Smooth muscle cell (in vitro differentiated cells): ENCODE measurements at regions not wholly inside any gene's neighbourhood (a gene's known extent, or its start where the extent isn't known, plus 50 kb on each side); places are given as distances from the start of the nearest gene placed in this dataset.

Experiments
- DNase-seq: peaks from one replicate; lab custom pipeline; 2025; ENCODE audit not compliant: unreplicated experiment; lab: John Stamatoyannopoulos, UW
- H2AFZ ChIP-seq: fragments of 200-600 bp; sonication (generic); 2 replicates; pipeline ENCODE4 v1.6.0; 2016; ENCODE audit warnings: antibody characterized with exemption, low read depth, mild to moderate bottlenecking
- H3F3A ChIP-seq: fragments of 200-600 bp; sonication (generic); 2 replicates; pipeline ENCODE4 v1.6.0; 2017; ENCODE audit warnings: antibody characterized with exemption, low read depth
- H3K27ac ChIP-seq: fragments of 200-600 bp; sonication (generic); 2 replicates; pipeline ENCODE4 v1.5.1; 2016; ENCODE audit warnings: low read depth, mild to moderate bottlenecking
- H3K27me3 ChIP-seq: fragments of 200-600 bp; sonication (generic); 2 replicates; pipeline ENCODE4 v1.6.1; 2016; ENCODE audit warnings: low read depth, mild to moderate bottlenecking
- H3K36me3 ChIP-seq: fragments of 200-600 bp; sonication (generic); 2 replicates; pipeline ENCODE4 v1.5.1; 2016; ENCODE audit warnings: low read depth
- H3K4me1 ChIP-seq: fragments of 200-600 bp; sonication (generic); 2 replicates; pipeline ENCODE4 v1.5.1; 2016; ENCODE audit warnings: low read depth
- H3K4me2 ChIP-seq: fragments of 200-600 bp; sonication (generic); 2 replicates; pipeline ENCODE4 v1.6.0; 2016; ENCODE audit warnings: mild to moderate bottlenecking
- H3K4me3 ChIP-seq: fragments of 200-600 bp; sonication (generic); 2 replicates; pipeline ENCODE4 v1.5.1; 2016; ENCODE audit warnings: mild to moderate bottlenecking
- H3K79me2 ChIP-seq: fragments of 200-600 bp; sonication (generic); 2 replicates; pipeline ENCODE4 v1.6.0; 2016; ENCODE audit warnings: low read depth, mild to moderate bottlenecking
- H3K9ac ChIP-seq: fragments of 200-600 bp; sonication (generic); 2 replicates; pipeline ENCODE4 v1.6.0; 2016; ENCODE audit warnings: low read depth
- H3K9me3 ChIP-seq: fragments of 200-600 bp; sonication (generic); replicated peaks from 2 replicates; pipeline ENCODE4 v1.5.1; 2016; ENCODE audit warnings: low read depth
- H4K20me1 ChIP-seq: fragments of 200-600 bp; sonication (generic); 2 replicates; pipeline ENCODE4 v1.6.0; 2016; ENCODE audit warnings: low read depth
- WGBS: methylation state at CpG from one replicate; pipeline ENCODE4 v1.1.7; 2016; ENCODE audit warnings: low lambda C conversion rate; 5-methylcytosine and 5-hydroxymethylcytosine counted together
- TF ChIP-seq, protein P1 (sequence below): fragments of 200-600 bp; sonication (generic); IDR thresholded peaks from 2 replicates; pipeline ENCODE4 v1.5.1; 2017; ENCODE audit warnings: borderline replicate concordance, mild to moderate bottlenecking, antibody characterized with exemption; ENCODE audit not compliant: insufficient read depth, poor library complexity, severe bottlenecking

- H2AFZ ChIP-seq, result no peak overlapping the region
- no peaks in the 10 kb centered on the region for H3K27me3 ChIP-seq
- H3K9me3 ChIP-seq, result no peaks in the 10 kb centered on the region
- peaks cover 17% of the 10 kb centered on the region for H3F3A ChIP-seq
- no peak overlapping the region for H3K9ac ChIP-seq
- peaks cover 3% of the 10 kb centered on the region for H3K4me1 ChIP-seq
- TF ChIP-seq, protein P1, sequence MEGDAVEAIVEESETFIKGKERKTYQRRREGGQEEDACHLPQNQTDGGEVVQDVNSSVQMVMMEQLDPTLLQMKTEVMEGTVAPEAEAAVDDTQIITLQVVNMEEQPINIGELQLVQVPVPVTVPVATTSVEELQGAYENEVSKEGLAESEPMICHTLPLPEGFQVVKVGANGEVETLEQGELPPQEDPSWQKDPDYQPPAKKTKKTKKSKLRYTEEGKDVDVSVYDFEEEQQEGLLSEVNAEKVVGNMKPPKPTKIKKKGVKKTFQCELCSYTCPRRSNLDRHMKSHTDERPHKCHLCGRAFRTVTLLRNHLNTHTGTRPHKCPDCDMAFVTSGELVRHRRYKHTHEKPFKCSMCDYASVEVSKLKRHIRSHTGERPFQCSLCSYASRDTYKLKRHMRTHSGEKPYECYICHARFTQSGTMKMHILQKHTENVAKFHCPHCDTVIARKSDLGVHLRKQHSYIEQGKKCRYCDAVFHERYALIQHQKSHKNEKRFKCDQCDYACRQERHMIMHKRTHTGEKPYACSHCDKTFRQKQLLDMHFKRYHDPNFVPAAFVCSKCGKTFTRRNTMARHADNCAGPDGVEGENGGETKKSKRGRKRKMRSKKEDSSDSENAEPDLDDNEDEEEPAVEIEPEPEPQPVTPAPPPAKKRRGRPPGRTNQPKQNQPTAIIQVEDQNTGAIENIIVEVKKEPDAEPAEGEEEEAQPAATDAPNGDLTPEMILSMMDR, result no peak
- no peaks in the 10 kb centered on the region for H4K20me1 ChIP-seq
- H3K36me3 ChIP-seq, result no peaks in the 10 kb centered on the region
- H3K27ac ChIP-seq, result no peak overlapping the region
- no peak overlapping the region for H3K4me3 ChIP-seq
- H3K79me2 ChIP-seq, result no peaks in the 10 kb centered on the region
- no peak overlapping the region for H3K4me2 ChIP-seq
- DNase-seq, result no peak
- 81% methylated on average over 1 of the region's 1 CpG for WGBS
These were observed 307.6 kb downstream of the SPRY2 start for GRCh38 chr13:80033286-80033685.

GRCh38 chr13:80030491-80030890 lies 310.4 kb downstream of the SPRY2 start:
- no peaks in the 10 kb centered on the region for H3F3A ChIP-seq
- TF ChIP-seq, protein P1, result no peak
- DNase-seq, result no peak
- no peak overlapping the region for H3K27ac ChIP-seq
- H3K9ac ChIP-seq, result no peak overlapping the region
- H3K27me3 ChIP-seq, result no peaks in the 10 kb centered on the region
- H3K36me3 ChIP-seq, result no peaks in the 10 kb centered on the region
- H3K4me3 ChIP-seq, result no peak overlapping the region
- no peaks in the 10 kb centered on the region for H3K79me2 ChIP-seq
- H3K9me3 ChIP-seq, result no peaks in the 10 kb centered on the region
- WGBS, result 48% methylated on average over 3 of the region's 3 CpGs
- no peaks in the 10 kb centered on the region for H4K20me1 ChIP-seq
- no peak overlapping the region for H2AFZ ChIP-seq
- no peaks in the 10 kb centered on the region for H3K4me1 ChIP-seq
- no peak overlapping the region for H3K4me2 ChIP-seq

DNA sequence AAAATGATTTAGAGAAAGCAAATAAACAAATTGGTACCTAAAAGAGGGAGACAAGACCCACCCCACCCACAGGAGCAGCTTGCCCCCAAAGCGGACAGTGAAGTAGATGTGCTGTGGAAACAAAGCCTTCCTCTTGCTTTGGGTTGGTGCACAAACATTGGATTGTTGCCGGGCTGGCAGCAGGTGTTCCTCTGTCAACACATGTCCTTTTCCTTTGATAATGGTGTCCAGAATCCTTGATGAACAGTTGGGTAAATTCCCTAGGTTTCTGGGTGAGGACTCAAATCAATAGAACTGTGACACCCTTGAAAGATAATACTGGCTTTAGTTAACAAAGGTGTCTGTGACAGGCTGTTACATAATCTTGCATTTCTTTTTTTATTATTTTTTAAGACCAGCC lies 311.8 kb downstream of the SPRY2 start:
- Histone ChIP-seq H2AFZ (no peak overlapping the region), H3K27me3 (no peaks in the 10 kb centered on the region), H3K4me3 (no peak overlapping the region), H3K79me2 (no peaks in the 10 kb centered on the region), H3K4me1 (no peaks in the 10 kb centered on the region), H3K4me2 (no peak overlapping the region), H3F3A (no peaks in the 10 kb centered on the region), H3K9ac (no peak overlapping the region), H4K20me1 (no peaks in the 10 kb centered on the region), H3K27ac (no peak overlapping the region), H3K9me3 (no peaks in the 10 kb centered on the region), H3K36me3 (no peaks in the 10 kb centered on the region)
- WGBS, result 100% methylated on average over 2 of the region's 2 CpGs
- TF ChIP-seq, protein P1, result no peak
- no peak for DNase-seq

GRCh38 chr13:80022146-80022545 lies 318.8 kb downstream of the SPRY2 start:
- 4% methylated on average over 3 of the region's 3 CpGs for WGBS
- no peak overlapping the region for H3K9ac ChIP-seq
- no peak for DNase-seq
- no peak overlapping the region for H2AFZ ChIP-seq
- peaks cover 7% of the 10 kb centered on the region for H3K4me1 ChIP-seq
- H3K27me3 ChIP-seq, result no peaks in the 10 kb centered on the region
- H3K4me2 ChIP-seq, result peak overlapping the region; percentile 43
- peak overlapping the region; percentile 33 for H3K27ac ChIP-seq
- H3K79me2 ChIP-seq, result no peaks in the 10 kb centered on the region
- TF ChIP-seq, protein P1, result no peak
- no peaks in the 10 kb centered on the region for H3F3A ChIP-seq
- H3K4me3 ChIP-seq, result no peak overlapping the region
- H3K9me3 ChIP-seq, result no peaks in the 10 kb centered on the region
- H4K20me1 ChIP-seq, result no peaks in the 10 kb centered on the region
- no peaks in the 10 kb centered on the region for H3K36me3 ChIP-seq
